DMS53 treated with DMSO at 0.1 percent for 48 hours (cell line): ENCODE measurements at regions not wholly inside any gene's neighbourhood (a gene's known extent, or its start where the extent isn't known, plus 50 kb on each side); places are given as distances from the start of the nearest gene placed in this dataset.

ENCODE experiments used
- DNase-seq: peaks from one replicate; lab custom pipeline; 2025; ENCODE audit not compliant: unreplicated experiment; lab: John Stamatoyannopoulos, UW

GRCh38 chr13:83350569-83350968 is 531.7 kb downstream of the SLITRK1 start:
- DNase-seq = no peak

DNA sequence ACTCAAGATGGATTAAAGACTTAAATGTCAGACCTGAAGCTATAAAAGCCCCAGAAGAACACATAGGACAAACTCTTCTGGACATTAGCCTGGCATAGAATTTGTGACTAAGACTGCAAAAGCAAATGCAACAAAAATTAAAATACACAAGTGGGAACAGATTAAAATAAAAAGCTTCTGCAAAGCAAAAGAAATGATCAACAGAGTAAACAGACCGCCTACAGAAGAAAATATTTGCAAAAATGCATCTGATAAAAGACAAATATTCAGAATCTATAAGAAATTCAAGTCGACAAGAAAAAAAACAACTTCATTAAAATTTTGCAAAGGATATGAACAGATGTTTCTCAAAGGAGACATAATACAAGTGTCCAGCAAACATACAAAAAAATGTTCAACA is 537.8 kb downstream of the SLITRK1 start:
- no peak for DNase-seq

GRCh38 chr13:83340170-83340569 is 542.1 kb downstream of the SLITRK1 start:
- DNase-seq = peak; percentile 9

GRCh38 chr13:83333614-83334388 is 548.5 kb downstream of the SLITRK1 start:
- no peak for DNase-seq

DNA sequence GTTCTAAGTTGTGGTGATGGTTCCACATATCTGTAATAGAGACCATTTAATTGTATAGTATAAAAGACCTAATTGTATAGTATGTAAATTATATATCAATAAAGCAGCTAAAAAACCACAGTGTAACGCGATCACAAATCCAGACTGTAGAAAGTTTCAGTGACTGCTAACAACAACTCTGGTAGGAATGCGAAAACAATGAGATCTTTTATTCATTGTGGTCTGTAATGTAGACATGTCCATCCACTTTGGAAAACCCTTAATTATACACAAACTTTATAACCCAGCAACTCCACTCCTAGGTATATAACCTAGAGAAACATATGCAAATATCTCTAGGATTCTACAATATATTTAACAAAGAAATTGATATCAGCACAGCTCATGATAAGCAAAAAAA is 549.5 kb downstream of the SLITRK1 start:
- no peak for DNase-seq

DNA sequence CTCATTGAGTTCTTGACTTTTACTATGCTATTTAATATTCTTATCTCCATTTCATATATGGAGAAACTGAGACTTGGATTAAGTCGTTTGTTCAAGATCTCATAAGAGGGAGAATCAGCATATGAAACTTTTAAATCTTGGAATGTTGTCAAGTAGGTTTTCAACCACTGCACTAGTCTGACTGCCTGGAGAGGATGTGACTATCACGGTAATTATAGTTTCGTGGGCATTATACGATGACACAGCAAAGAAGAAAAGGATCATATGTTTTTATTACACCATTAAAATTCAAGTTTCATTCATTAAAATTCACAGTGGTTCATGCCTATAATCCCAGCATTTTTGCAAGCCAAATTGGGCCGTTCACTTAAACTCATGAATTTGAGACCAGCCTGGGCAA is 555.2 kb downstream of the SLITRK1 start:
- no peak for DNase-seq

- DNase-seq = no peak
These were observed 557.0 kb downstream of the SLITRK1 start for GRCh38 chr13:83325125-83325853.

DNA sequence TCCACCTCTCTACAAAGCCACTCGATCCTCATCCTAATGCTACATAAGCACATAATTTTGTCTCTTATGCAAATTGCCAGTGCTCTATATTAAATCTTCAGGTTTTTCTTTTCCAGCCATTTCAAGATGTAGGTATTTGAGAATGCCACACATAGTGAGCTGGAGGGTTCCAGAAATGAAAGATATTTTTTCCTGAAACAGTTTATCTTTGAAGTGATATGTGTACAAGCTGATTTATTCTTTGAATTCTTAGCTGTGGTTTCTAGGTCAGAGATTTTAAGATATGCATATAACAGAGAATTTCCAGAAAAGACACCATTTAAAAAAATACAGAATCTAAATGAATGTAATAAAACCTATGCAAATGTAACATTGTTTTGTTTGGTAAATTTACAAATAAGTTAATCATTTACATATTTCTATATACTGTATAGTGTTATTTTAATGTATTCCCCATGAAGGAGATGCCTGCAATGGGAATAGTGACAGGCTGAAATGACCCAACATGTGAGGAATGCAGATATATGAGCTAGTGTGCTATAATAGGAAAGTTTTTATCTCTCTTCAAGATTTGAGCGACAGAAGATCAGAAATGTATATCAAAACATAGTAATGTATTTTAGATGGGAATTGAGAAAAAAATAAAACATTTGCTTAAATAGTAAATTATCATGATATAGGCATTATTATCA is 570.2 kb downstream of the SLITRK1 start:
- no peak for DNase-seq

DNA sequence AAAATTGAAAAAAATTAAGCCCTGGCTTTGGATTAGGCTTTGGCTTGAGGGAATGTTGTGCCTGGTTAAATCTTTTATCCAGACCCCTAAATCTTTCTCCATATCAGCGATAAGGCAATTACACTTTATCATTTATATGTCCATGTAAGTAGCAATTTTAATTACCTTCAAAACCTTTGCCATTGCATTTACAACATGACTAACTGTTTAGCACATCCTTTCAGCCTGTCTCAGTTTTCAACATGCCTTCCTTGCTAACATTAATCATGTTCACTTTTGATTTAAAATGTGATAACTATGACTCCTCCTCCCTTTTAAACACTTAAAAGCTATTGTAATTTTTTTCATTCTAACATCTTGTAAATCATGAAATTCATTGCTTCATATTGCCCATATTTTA is 583.7 kb downstream of the SLITRK1 start:
- DNase-seq = no peak

DNA sequence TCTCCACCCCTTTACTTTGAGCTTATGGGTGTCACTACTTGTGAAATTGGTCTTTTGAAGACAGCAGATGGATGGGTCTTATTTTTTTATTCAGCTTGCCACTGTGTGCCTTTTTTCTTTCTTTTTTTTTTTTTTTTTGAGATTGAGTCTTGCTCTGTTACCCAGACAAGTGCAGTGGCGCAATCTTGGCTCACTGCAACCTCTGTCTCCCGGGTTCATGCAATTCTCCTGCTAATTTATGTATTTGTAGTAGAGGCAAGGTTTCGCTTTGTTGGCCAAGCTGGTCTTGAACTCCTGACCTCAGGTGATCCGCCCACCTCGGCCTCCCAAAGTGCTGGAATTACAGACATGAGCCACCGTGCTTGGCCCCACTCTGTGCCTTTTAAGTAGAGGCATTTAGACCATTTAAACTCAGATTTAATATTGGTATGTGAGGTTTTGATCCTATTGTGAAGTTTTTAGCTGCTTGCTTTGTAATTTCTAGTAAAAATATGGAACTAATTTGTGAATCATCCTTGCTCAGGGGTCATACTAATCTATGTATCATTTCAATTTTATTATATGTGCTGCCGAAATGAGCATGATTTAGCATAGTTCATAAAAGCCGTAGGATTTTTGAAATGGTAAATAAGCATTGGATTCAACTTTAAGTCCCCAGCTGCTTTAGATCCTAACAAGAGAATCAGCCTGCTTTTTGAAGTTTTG is 584.5 kb downstream of the SLITRK1 start:
- DNase-seq = no peak

DNA sequence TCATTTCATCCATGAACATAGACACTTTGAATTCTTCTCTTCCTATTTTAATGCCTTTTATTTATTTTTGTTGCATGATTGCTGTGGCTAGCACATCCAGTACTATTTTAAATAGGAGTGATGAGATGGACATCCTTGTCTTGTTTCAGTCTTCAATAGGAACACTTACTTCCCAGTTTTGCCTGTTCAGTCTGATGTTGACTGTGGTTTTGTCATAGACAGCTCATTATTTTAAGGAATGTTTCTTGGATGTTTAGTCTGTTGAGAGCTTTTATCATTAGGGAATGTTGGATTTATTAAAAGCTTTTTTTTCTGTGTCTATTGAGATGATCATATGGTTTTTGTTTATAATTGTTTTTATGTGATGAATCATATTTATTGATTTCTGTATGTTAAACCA is 586.6 kb downstream of the SLITRK1 start:
- no peak for DNase-seq

DNA sequence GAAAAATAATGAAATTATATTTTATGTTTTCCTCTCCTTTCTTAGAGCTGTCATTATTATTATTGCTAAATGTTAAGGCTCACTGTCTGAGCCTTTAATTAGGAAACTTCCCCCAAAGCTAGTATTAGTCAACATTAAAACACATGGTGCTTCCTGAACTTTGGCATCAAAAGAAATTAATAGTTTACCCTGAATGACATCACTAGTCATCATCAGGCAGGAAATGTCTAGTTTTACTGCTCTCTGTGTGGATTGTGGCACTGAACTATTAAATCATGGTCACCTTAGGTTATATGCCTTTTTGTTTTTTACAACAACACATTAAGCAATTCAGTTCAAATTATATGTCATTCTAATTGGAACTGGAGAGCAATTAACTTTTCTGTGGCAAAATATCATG is 595.5 kb downstream of the SLITRK1 start:
- DNase-seq = no peak

GRCh38 chr13:83281654-83282053 is 600.6 kb downstream of the SLITRK1 start:
- DNase-seq = no peak

- DNase-seq = no peak
These were observed 607.6 kb downstream of the SLITRK1 start for GRCh38 chr13:83274679-83275078.

DNA sequence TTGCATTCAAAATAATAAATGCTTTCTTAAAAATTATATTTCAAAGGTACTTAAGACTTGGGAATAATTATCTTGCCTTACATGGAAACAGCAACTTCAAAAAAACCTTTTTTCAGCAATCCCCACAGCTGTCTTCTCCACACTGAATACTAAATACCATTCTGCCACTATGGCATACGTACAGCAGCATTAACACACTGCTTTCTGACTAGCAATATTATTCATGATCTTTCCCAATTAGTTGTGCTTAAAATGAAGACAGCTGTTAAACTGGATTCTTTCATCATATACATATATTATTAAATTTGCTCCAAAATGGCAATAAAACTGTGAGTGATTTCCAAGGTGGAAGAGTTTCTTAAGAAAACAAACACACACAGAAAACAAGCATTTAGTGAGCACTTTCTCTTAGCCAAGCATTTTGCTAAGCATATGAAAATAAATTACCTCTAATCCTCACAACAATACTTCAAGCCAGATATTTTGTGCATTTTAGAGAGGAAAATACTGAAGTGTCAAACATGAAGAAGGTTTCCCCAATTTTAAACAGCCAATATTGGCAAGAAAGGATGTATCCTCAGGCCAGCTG is 609.5 kb downstream of the SLITRK1 start:
- no peak for DNase-seq

- no peak for DNase-seq
These were observed 610.2 kb downstream of the SLITRK1 start for GRCh38 chr13:83272076-83272475.

GRCh38 chr13:83265279-83265678 is 617.0 kb downstream of the SLITRK1 start:
- no peak for DNase-seq

DNA sequence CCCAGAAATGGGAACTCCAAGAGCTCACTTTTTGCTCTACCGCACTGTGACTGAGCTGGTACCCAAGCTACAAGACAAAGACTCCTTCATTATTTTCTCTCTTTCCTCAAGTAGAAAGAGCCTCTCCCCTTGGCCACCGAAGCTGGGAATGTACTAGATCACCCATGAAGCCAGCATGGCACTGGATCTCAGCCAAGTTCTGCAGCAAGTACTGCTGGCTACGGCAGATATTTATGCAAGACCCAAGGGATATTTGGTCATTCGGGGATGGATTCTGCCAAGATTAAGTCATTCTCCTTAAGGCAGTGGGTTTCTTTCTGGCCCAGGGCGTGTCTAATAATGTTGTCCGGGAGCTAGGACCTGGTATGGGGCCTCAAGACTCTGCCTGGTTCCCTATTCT is 633.5 kb downstream of the SLITRK1 start:
- DNase-seq = no peak

DNA sequence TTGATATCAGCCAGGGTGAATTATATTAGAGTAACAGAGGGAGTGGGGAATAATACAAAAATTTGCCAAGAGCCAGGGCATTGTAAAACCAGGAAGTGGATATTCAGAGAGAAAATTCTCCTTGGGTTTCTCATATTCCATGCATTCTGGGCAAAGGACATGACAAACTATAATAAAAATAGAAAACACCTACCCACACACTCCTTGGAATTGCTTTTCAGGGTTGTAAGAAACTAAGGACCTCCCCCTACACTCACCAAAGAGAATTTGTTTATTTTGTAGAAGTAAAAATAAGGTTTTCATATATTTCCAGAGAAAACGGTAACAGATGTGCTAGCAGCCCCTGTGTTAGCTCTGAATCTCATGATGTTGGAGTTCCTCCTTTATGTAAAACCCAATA is 649.6 kb downstream of the SLITRK1 start:
- no peak for DNase-seq

DNA sequence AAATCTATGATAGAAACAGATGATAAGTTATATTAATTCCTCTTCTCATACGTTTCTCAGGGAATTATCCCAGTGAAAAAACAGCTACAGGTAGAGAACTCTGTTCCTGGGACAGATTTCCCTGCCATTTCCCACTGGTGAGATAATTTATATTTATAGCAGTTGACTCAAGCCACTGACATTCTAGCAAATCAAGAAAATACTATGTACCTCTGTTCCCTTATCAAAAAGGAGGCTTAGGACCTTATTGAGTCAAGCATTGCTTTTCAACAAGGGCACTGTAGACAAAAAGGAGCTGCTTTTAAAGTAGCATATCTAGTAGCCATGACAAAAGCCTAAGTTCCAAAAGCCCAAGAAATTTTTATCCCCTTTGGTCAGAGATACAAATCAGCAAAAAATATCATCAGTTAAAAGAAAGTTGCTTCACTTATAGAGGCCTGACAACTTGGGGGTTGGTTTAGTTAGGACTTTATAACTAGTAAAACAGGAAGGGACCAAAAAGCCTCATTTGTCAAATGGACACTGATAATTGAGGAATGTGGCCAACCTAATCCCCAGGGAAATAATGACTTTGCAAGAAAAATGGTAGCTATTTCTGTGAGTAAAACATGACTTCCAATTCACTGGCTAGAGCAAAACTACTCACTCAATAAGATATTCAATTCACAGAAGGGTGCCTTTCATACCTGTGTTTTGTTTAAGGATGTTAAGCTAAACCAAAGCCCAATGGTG is 652.5 kb downstream of the SLITRK1 start:
- no peak for DNase-seq
